ENCODE measurements at regions not wholly inside any gene's neighbourhood (a gene's known extent, or its start where the extent isn't known, plus 50 kb on each side); places are given as distances from the start of the nearest gene placed in this dataset.
"Not testable (repeated sequence)": the region's sequence is repeated elsewhere in the genome, so short reads cannot be mapped to it uniquely, and the experiment has no call there.

DNA sequence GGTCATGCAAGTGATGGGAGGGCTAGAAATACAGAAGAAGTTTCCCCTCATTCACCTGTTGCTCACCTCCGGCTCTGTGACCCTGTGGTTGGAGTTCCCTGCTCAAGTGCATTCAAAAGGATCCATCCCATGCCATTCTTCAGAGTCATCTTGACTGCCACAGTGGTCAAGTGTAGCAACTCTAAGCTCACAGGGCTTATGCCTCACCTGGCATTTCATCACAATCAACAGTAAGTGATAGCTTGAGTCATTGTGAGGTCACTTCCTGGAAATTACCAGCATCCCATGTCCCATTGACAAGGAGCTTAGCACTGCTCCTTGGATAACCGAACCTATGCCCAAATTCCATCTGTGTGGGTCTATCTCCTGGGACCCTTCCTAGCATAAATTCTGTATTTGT, 55.6 kb downstream of the OR4C45 start:
- no peaks in the 10 kb centered on the region for H3K27me3 ChIP-seq
- no peak for DNase-seq
- no peaks in the 10 kb centered on the region for H3K36me3 ChIP-seq
- intact Hi-C loops (cut with DNase I) = no loop called here
- no peaks in the 10 kb centered on the region for H3K9me3 ChIP-seq
- 60 to 69% methylated on average over 1 to 2 of the region's 2 CpGs for WGBS, 2 donors
- H3K27ac ChIP-seq = no peak overlapping the region
- no peak overlapping the region for H3K4me3 ChIP-seq
- TF ChIP-seq POLR2A (IDR thresholded peaks at IDR 0.05) = no peak
- TF ChIP-seq CTCF (IDR thresholded peaks at IDR 0.05) = no peak
- no peaks in the 10 kb centered on the region for H3K4me1 ChIP-seq

DNA sequence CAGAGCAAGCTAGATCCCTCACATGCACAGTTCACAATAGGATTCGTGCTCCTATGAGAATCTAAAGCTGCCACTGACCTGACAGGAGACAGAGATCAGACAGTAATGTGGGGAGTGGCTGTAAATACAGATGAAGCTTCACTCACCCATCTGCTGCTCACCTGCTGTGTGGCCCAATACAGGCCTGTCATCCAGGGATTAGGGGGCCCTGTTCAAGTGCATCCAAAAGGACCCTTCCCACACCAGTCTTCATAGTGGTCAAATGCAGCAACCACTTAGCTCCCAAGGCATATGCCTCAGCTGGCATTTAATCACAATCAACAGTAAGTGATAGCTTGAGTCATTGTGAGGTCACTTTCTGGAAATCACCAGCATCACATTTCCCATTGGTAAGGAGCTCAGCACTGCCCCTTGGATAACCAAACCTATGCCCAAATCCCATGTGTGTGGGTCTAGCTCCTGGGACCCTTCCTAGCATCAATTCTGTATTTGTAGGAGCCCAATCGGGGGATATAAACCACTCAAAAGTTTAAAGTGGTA, 65.6 kb downstream of the OR4C45 start:
- Histone ChIP-seq H3K36me3 (no peaks in the 10 kb centered on the region), H3K27me3 (no peaks in the 10 kb centered on the region), H3K4me1 (no peaks in the 10 kb centered on the region), H3K27ac (no peak overlapping the region), H3K4me3 (no peak overlapping the region), H3K9me3 (peaks cover 0 to 8% (median 0%) of the 10 kb centered on the region in 3 donors)
- WGBS, 2 donors = 46 to 68% methylated on average over 1 to 2 of the region's 2 CpGs
- no peak for DNase-seq
- no peak for TF ChIP-seq POLR2A (IDR thresholded peaks at IDR 0.05)
- TF ChIP-seq CTCF (IDR thresholded peaks at IDR 0.05) = no peak
- intact Hi-C loops (cut with DNase I) = no loop called here

DNA sequence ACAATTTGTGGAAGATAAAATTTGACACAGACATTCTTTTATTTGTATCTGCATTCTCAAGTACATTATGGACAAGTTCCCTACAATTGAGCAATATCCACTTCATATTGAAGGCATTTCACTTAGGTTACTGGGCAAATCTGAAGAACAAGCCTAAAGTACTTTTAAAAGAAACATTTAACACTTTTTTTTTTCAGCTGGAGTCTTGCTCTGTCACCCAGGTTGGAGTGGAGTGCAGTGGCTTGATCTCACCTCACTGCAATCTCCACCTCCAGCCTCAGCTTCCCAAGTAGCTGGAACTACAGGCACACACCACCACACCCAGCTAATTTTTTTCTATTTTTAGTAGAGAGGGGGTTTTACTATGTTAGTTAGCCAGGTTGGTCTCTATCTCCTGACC, 70.2 kb downstream of the OR4C45 start:
- Histone ChIP-seq H3K4me3 (no peak overlapping the region), H3K36me3 (no peaks in the 10 kb centered on the region), H3K9me3 (peaks cover 0 to 5% (median 0%) of the 10 kb centered on the region in 3 donors), H3K27me3 (no peaks in the 10 kb centered on the region), H3K27ac (no peak overlapping the region), H3K4me1 (no peaks in the 10 kb centered on the region)
- TF ChIP-seq POLR2A (IDR thresholded peaks at IDR 0.05) = no peak
- no peak for TF ChIP-seq CTCF (IDR thresholded peaks at IDR 0.05)
- DNase-seq = no peak
- intact Hi-C loops (cut with DNase I) = no loop called here

DNA sequence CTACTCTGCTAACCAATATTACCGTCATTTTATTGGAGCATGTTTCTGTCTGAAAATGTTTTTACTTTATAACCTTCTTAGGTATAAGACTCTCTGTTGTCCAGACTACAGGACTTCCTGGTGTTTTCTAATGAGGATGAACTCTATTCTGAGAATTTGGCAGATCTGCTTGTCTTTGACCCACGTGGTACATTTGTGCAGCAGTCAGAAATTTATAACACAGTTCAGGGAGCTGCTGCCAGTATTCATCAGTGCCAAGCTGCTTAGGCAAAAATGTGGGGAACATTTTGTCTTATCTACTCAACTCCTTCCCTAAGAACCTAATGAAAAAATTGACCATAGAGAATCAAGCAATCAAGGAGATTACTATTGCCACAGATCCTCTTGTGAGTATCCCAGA, 108.0 kb downstream of the OR4C45 start:
- H3K9me3 ChIP-seq; intact Hi-C loops (cut with DNase I); H3K27ac ChIP-seq; H3K36me3 ChIP-seq; DNase-seq; H3K4me3 ChIP-seq; H3K4me1 ChIP-seq; H3K27me3 ChIP-seq: not testable (repeated sequence)
- 44% methylated on average over 2 of the region's 2 CpGs for WGBS, 2 donors

GRCh38 chr11:50146308-50146707, 113.6 kb downstream of the OR4C45 start:
- H3K9me3 ChIP-seq; H3K4me1 ChIP-seq; H3K4me3 ChIP-seq; H3K27me3 ChIP-seq; H3K36me3 ChIP-seq; H3K27ac ChIP-seq; intact Hi-C loops (cut with DNase I); DNase-seq: not testable (repeated sequence)
- 35 to 49% methylated on average over 3 of the region's 3 CpGs for WGBS, 2 donors

DNA sequence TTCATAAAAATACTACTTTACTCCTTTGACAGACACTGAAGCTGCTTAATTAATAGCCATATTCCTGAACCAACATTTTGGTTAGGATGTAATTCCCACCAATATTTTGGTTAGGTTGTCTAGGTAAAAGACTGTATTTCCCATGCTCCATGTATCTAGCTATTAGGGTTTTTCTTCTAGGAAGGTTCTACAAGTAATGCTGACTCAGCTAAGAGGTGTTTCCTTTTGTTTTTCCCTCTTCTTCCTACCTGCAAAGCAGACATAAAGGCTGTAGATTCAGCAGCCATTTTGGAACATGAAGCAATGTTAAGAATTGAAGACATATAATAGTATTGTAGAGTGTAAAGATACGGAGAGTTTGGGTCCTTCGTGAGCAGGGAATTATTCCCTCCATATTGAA, 115.3 kb downstream of the OR4C45 start:
- DNase-seq; H3K36me3 ChIP-seq; H3K4me1 ChIP-seq; H3K4me3 ChIP-seq; intact Hi-C loops (cut with DNase I); H3K27ac ChIP-seq; H3K9me3 ChIP-seq; H3K27me3 ChIP-seq: not testable (repeated sequence)
- WGBS, 2 donors = 88 to 94% methylated on average over 2 of the region's 2 CpGs

DNA sequence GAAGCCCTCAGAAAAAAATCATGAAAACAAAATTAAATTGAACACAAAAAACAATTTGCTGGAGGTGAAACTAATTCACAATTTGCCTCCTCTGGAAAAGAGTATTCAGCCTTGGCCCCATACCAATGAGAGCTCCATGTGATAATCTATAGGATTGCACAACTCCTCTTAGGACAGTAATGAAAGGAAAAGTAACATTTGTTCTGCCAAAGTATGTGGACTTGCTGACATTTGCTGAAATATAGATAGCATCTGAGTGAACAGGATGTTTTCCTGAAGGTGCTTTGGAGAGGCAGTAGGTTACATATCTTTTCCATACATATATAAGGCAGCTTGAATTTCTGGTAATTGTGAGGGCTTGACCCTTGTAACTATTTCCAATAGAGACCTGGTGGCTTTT, 122.8 kb downstream of the OR4C45 start:
- Histone ChIP-seq H3K27me3 (no peaks in the 10 kb centered on the region), H3K9me3 (no peaks in the 10 kb centered on the region), H3K4me3 (no peak overlapping the region), H3K27ac (no peak overlapping the region), H3K36me3 (no peaks in the 10 kb centered on the region), H3K4me1 (no peaks in the 10 kb centered on the region)
- TF ChIP-seq CTCF (IDR thresholded peaks at IDR 0.05) = no peak
- intact Hi-C loops (cut with DNase I) = no loop called here
- DNase-seq = no peak

Data from esophagus squamous epithelium (tissue), 5 donors.